ENCODE measurements at regions not wholly inside any gene's neighbourhood (a gene's known extent, or its start where the extent isn't known, plus 50 kb on each side); places are given as distances from the start of the nearest gene placed in this dataset.

DNA sequence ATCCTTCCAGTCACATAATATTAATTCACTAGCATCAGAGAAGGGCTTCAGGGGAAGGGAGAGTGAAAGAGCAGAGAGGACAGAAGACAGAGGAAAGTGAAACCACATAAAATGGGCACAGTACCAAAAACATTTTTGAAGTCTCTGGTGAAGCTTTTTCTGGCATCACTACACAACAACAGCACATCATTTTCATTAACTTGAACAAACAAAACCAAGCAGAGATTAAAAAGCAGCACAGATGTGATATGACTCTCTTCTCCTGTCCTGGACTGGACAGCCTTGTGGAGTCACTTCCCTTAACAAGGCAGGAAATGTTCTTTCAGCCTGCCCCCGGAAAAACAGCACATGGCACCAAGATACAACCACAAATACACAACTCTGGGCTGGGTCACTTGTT lies 112.0 kb downstream of the TSPAN8 start:
- Mint-ChIP-seq H3K27ac (ENCODE audit: unreplicated experiment) (no peak overlapping the region), H3K9me3 (ENCODE audit: unreplicated experiment) (no peaks in the 10 kb centered on the region), H3K4me3 (ENCODE audit: unreplicated experiment) (peak overlapping the region; percentile 22), H3K36me3 (ENCODE audit: low read depth, unreplicated experiment) (no peaks in the 10 kb centered on the region), H3K27me3 (ENCODE audit: low read depth, unreplicated experiment) (no peaks in the 10 kb centered on the region), H3K4me1 (ENCODE audit: low read depth, unreplicated experiment) (peaks cover 6% of the 10 kb centered on the region)
- no peak overlapping the region for H3K9ac ChIP-seq (ENCODE audit: low read length)
- no peak overlapping the region for H2AFZ ChIP-seq (ENCODE audit: low read depth, low read length)
- no peak for TF ChIP-seq EZH2 (IDR thresholded peaks at IDR 0.05; ENCODE audit: insufficient read depth, low read length)
- DNase-seq (ENCODE audit: low read depth) (peak; percentile 32), FAIRE-seq (no peak)
- H3K4me1 ChIP-seq (ENCODE audit: insufficient read depth, low read length) = peaks cover 8% of the 10 kb centered on the region
- peak overlapping the region; percentile 55 for H3K27ac ChIP-seq (ENCODE audit: low read depth, low read length)
- no peaks in the 10 kb centered on the region for H3K9me3 ChIP-seq (ENCODE audit: insufficient read depth, low read depth, low read length)
- H3K27me3 ChIP-seq (ENCODE audit: insufficient read depth, low read length) = no peaks in the 10 kb centered on the region
- no peak overlapping the region for H3K4me3 ChIP-seq (ENCODE audit: insufficient read depth, low read depth, low read length)
- no peaks in the 10 kb centered on the region for H3K36me3 ChIP-seq (ENCODE audit: insufficient read depth, low read length)
- no peaks in the 10 kb centered on the region for H3K79me2 ChIP-seq (ENCODE audit: insufficient read depth, low read length)
- H4K20me1 ChIP-seq (ENCODE audit: insufficient read depth, low read length) = no peaks in the 10 kb centered on the region
- peak overlapping the region; percentile 64 for H3K4me2 ChIP-seq (ENCODE audit: low read length)

DNA sequence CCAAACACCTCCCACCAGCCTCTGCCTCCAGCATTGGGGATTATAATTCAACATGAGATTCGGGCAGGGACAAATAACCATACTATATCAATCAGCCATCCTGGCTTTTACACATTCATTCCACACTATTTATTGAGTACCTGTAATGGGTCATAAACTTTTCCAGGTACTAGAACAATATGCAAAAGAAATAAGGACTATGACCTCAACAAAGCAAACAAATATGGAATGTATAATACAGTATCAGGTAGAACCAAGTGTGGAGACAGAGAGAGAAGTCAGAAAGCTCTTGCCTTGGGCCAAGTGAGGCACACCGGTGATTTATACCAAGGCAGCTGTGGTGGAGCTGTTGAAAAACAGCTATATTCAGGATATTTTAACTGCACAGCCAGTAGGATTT lies 116.3 kb downstream of the TSPAN8 start:
- DNase-seq (ENCODE audit: low read depth) = no peak
- peaks cover 6% of the 10 kb centered on the region for H3K4me1 Mint-ChIP-seq (ENCODE audit: low read depth, unreplicated experiment)
- no peaks in the 10 kb centered on the region for H3K27me3 Mint-ChIP-seq (ENCODE audit: low read depth, unreplicated experiment)
- H3K4me3 ChIP-seq (ENCODE audit: insufficient read depth, low read depth, low read length) = no peak overlapping the region
- H4K20me1 ChIP-seq (ENCODE audit: insufficient read depth, low read length) = no peaks in the 10 kb centered on the region
- peaks cover 8% of the 10 kb centered on the region for H3K4me1 ChIP-seq (ENCODE audit: insufficient read depth, low read length)
- no peak overlapping the region for H2AFZ ChIP-seq (ENCODE audit: low read depth, low read length)
- no peaks in the 10 kb centered on the region for H3K9me3 Mint-ChIP-seq (ENCODE audit: unreplicated experiment)
- no peak overlapping the region for H3K4me2 ChIP-seq (ENCODE audit: low read length)
- H3K27ac Mint-ChIP-seq (ENCODE audit: unreplicated experiment) = no peak overlapping the region
- H3K79me2 ChIP-seq (ENCODE audit: insufficient read depth, low read length) = no peaks in the 10 kb centered on the region
- FAIRE-seq = no peak
- TF ChIP-seq EZH2 (IDR thresholded peaks at IDR 0.05; ENCODE audit: insufficient read depth, low read length) = no peak
- TF ChIP-seq, protein P1, sequence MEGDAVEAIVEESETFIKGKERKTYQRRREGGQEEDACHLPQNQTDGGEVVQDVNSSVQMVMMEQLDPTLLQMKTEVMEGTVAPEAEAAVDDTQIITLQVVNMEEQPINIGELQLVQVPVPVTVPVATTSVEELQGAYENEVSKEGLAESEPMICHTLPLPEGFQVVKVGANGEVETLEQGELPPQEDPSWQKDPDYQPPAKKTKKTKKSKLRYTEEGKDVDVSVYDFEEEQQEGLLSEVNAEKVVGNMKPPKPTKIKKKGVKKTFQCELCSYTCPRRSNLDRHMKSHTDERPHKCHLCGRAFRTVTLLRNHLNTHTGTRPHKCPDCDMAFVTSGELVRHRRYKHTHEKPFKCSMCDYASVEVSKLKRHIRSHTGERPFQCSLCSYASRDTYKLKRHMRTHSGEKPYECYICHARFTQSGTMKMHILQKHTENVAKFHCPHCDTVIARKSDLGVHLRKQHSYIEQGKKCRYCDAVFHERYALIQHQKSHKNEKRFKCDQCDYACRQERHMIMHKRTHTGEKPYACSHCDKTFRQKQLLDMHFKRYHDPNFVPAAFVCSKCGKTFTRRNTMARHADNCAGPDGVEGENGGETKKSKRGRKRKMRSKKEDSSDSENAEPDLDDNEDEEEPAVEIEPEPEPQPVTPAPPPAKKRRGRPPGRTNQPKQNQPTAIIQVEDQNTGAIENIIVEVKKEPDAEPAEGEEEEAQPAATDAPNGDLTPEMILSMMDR (IDR thresholded peaks at IDR 0.05; ENCODE audit: insufficient read depth, low read depth, low read length) = no peak
- H3K9ac ChIP-seq (ENCODE audit: low read length) = no peak overlapping the region
- H3K9me3 ChIP-seq (ENCODE audit: insufficient read depth, low read depth, low read length) = no peaks in the 10 kb centered on the region
- H3K36me3 Mint-ChIP-seq (ENCODE audit: low read depth, unreplicated experiment) = no peaks in the 10 kb centered on the region
- H3K27ac ChIP-seq (ENCODE audit: low read depth, low read length) = no peak overlapping the region
- H3K27me3 ChIP-seq (ENCODE audit: insufficient read depth, low read length) = no peaks in the 10 kb centered on the region
- no peaks in the 10 kb centered on the region for H3K36me3 ChIP-seq (ENCODE audit: insufficient read depth, low read length)
- H3K4me3 Mint-ChIP-seq (ENCODE audit: unreplicated experiment) = no peak overlapping the region

DNA sequence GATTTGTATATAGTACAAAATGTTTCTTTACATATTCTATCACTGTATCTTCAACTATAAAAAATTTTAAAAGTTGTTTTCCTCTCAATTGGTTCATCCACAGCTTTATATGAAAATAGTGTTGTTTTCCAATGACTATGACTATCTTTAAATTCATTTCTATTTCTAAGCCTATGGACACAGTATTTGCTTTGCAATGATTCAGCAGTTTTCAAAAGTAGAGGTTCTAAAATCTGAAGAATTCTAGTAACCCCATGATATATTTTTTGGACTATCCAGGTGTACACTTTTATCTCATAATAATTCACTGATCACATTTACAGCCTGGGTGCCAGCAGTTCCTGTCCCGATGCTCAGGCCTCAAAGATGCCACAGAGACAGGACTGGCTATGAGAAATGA lies 118.4 kb upstream of the PTPRR start:
- no peaks in the 10 kb centered on the region for H3K36me3 ChIP-seq (ENCODE audit: insufficient read depth, low read length)
- H3K4me3 ChIP-seq (ENCODE audit: insufficient read depth, low read depth, low read length) = no peak overlapping the region
- no peak for FAIRE-seq
- no peaks in the 10 kb centered on the region for H4K20me1 ChIP-seq (ENCODE audit: insufficient read depth, low read length)
- no peaks in the 10 kb centered on the region for H3K4me1 ChIP-seq (ENCODE audit: insufficient read depth, low read length)
- H3K9me3 ChIP-seq (ENCODE audit: insufficient read depth, low read depth, low read length) = no peaks in the 10 kb centered on the region
- H3K9me3 Mint-ChIP-seq (ENCODE audit: unreplicated experiment) = no peaks in the 10 kb centered on the region
- H3K27me3 ChIP-seq (ENCODE audit: insufficient read depth, low read length) = no peaks in the 10 kb centered on the region
- no peak overlapping the region for H2AFZ ChIP-seq (ENCODE audit: low read depth, low read length)
- TF ChIP-seq, protein P1 (IDR thresholded peaks at IDR 0.05; ENCODE audit: insufficient read depth, low read depth, low read length) = no peak
- TF ChIP-seq EZH2 (IDR thresholded peaks at IDR 0.05; ENCODE audit: insufficient read depth, low read length) = no peak
- no peak overlapping the region for H3K4me2 ChIP-seq (ENCODE audit: low read length)
- H3K27ac ChIP-seq (ENCODE audit: low read depth, low read length) = no peak overlapping the region
- no peaks in the 10 kb centered on the region for H3K27me3 Mint-ChIP-seq (ENCODE audit: low read depth, unreplicated experiment)
- no peak overlapping the region for H3K9ac ChIP-seq (ENCODE audit: low read length)
- no peak overlapping the region for H3K4me3 Mint-ChIP-seq (ENCODE audit: unreplicated experiment)
- H3K27ac Mint-ChIP-seq (ENCODE audit: unreplicated experiment) = no peak overlapping the region
- H3K36me3 Mint-ChIP-seq (ENCODE audit: low read depth, unreplicated experiment) = no peaks in the 10 kb centered on the region
- DNase-seq (ENCODE audit: low read depth) = no peak
- no peaks in the 10 kb centered on the region for H3K79me2 ChIP-seq (ENCODE audit: insufficient read depth, low read length)
- H3K4me1 Mint-ChIP-seq (ENCODE audit: low read depth, unreplicated experiment) = no peaks in the 10 kb centered on the region
